HCT116 (cell line): ENCODE measurements at regions not wholly inside any gene's neighbourhood (a gene's known extent, or its start where the extent isn't known, plus 50 kb on each side); places are given as distances from the start of the nearest gene placed in this dataset.

Experiments
- ATAC-seq: fragments of 200-7000 bp; cut with Tn5 transposase; 2 replicates; pipeline ENCODE4 v1.9.1; 2020; ENCODE audit warnings: mild to moderate bottlenecking, moderate library complexity
- BruUV-seq: library from RNA; stranded (reverse); fragments of 400-500 nt; replicated peaks from 2 replicates; lab custom pipeline; 2021; lab: Mats Ljungman, UMichigan
- CTCF ChIA-PET: fragments of 300-600 bp; sonication (Branson Sonifier 250); formaldehyde crosslinking; loops from one replicate; lab custom pipeline; 2021; ENCODE audit warnings: antibody characterized with exemption; lab: Charles Lee
- POLR2A ChIA-PET: fragments of 300-600, 350-600 bp; sonication (Branson Sonifier 250); formaldehyde crosslinking; loops from one replicate; lab custom pipeline; 2021; ENCODE audit warnings: antibody characterized with exemption; lab: Charles Lee
- RAD21 ChIA-PET, 2 experiments: fragments of 300-600 bp; sonication (Branson Sonifier 250); formaldehyde crosslinking; loops; one replicate each; lab custom pipeline; 2023; ENCODE audit warnings: low total read pairs in 2 of 2; ENCODE audit not compliant: uncharacterized antibody in 2 of 2, unreplicated experiment in 2 of 2, low non-redundant PET in 1 of 2; lab: Charles Lee
- DNase-seq: peaks from one replicate; pipeline ENCODE4 v3.0.0-alpha.2; 2010; ENCODE audit warnings: low read depth, low spot score
- H2AFZ ChIP-seq: fragments of 200-600 bp; shearing (Covaris generic), sonication (generic); 2 replicates; pipeline ENCODE4 v1.6.1; 2017; ENCODE audit warnings: low read depth, mixed run types, mixed read lengths, antibody characterized with exemption, low read length; ENCODE audit not compliant: poor library complexity, severe bottlenecking
- H3K27ac ChIP-seq: 2 replicates; pipeline ENCODE4 v1.5.1; 2012; ENCODE audit warnings: low read depth, low read length
- H3K27me3 ChIP-seq: fragments of 200-600 bp; sonication (generic); 2 replicates; pipeline ENCODE4 v1.6.1; 2016; ENCODE audit warnings: mixed run types, low read length, mixed read lengths; ENCODE audit not compliant: insufficient read depth
- H3K36me3 ChIP-seq, 2 experiments: fragments of 200-500 bp in 1 of 2; fragments of 200-600 bp in 1 of 2; sonication (Bioruptor generic) in 1 of 2; sonication (generic) in 1 of 2; 2 replicates each; pipeline versions ENCODE4 v1.5.1 to v1.6.1; 2014 to 2016; ENCODE audit warnings: low read length in 2 of 2, inconsistent platforms in 1 of 2, mixed read lengths in 1 of 2, mixed run types in 1 of 2; ENCODE audit not compliant: insufficient read depth in 2 of 2, control insufficient read depth in 1 of 2
- H3K4me1 ChIP-seq, 2 experiments: fragments of 200-600 bp in 1 of 2; sonication (generic) in 1 of 2; 2 replicates each; pipeline versions ENCODE4 v1.5.1 to v1.6.1; 2012 to 2017; ENCODE audit warnings: low read length in 2 of 2, inconsistent platforms in 1 of 2, mild to moderate bottlenecking in 1 of 2, mixed read lengths in 1 of 2, mixed run types in 1 of 2, moderate library complexity in 1 of 2; ENCODE audit not compliant: insufficient read depth in 2 of 2, control insufficient read depth in 1 of 2
- H3K4me2 ChIP-seq: fragments of 200-600 bp; sonication (generic); 2 replicates; pipeline ENCODE4 v1.6.1; 2017; ENCODE audit warnings: mixed run types, low read length, mixed read lengths
- H3K4me3 ChIP-seq, 2 experiments: fragments of 200-600 bp in 1 of 2; sonication (generic) in 1 of 2; replicated peaks in 1 of 2; 2 replicates each; pipeline ENCODE4 v1.5.1; 2011 to 2016; ENCODE audit warnings: low read length in 2 of 2, control low read depth in 1 of 2, low read depth in 1 of 2, mild to moderate bottlenecking in 1 of 2, mixed read lengths in 1 of 2, mixed run types in 1 of 2
- H3K79me2 ChIP-seq: fragments of 200-600 bp; sonication (generic); 2 replicates; pipeline ENCODE4 v1.6.1; 2017; ENCODE audit warnings: mild to moderate bottlenecking, mixed run types, low read length, moderate library complexity, mixed read lengths; ENCODE audit not compliant: insufficient read depth
- H3K9ac ChIP-seq: fragments of 200-600 bp; sonication (generic); 2 replicates; pipeline ENCODE4 v1.6.1; 2016; ENCODE audit warnings: low read length, mixed read lengths
- H3K9me2 ChIP-seq: fragments of 200-600 bp; sonication (generic), shearing (Covaris generic); 2 replicates; pipeline ENCODE4 v1.6.1; 2017; ENCODE audit warnings: mixed run types, mild to moderate bottlenecking, moderate library complexity; ENCODE audit not compliant: insufficient read depth
- H3K9me3 ChIP-seq, 2 experiments: fragments of 200-500 bp in 1 of 2; fragments of 200-600 bp in 1 of 2; sonication (Bioruptor generic) in 1 of 2; sonication (generic) in 1 of 2; 2 replicates each; pipeline ENCODE4 v1.6.1; 2014 to 2017; ENCODE audit warnings: low read length in 2 of 2, mixed read lengths in 2 of 2, inconsistent platforms in 1 of 2, low read depth in 1 of 2, mild to moderate bottlenecking in 1 of 2, mixed run types in 1 of 2, moderate library complexity in 1 of 2; ENCODE audit not compliant: control insufficient read depth in 1 of 2, insufficient read depth in 1 of 2
- H4K20me1 ChIP-seq: fragments of 200-600 bp; sonication (generic), shearing (Covaris generic); 2 replicates; pipeline ENCODE4 v1.6.1; 2017; ENCODE audit warnings: mixed run types, mild to moderate bottlenecking, moderate library complexity; ENCODE audit not compliant: insufficient read depth
- CBX3 ChIP-seq: IDR thresholded peaks from 2 replicates; pipeline ENCODE4 v1.6.1; 2012; ENCODE audit warnings: low read depth
- CEBPB ChIP-seq: IDR thresholded peaks from 2 replicates; pipeline ENCODE4 v1.6.1; 2012; ENCODE audit warnings: low read depth
- CTCF ChIP-seq, 3 experiments: fragments of 200-600 bp in 1 of 3; sonication (generic) in 1 of 3; IDR thresholded peaks in 2 of 3; conservative IDR thresholded peaks in 1 of 3; 2 replicates each; pipeline ENCODE4 v1.5.1; 2012 to 2017; ENCODE audit warnings: low read depth in 2 of 3, low read length in 2 of 3, antibody characterized with exemption in 1 of 3, borderline replicate concordance in 1 of 3, control low read depth in 1 of 3, mild to moderate bottlenecking in 1 of 3, mixed read lengths in 1 of 3, mixed run types in 1 of 3, moderate library complexity in 1 of 3; ENCODE audit not compliant: insufficient read depth in 1 of 3
- EGR1 ChIP-seq: IDR thresholded peaks from 2 replicates; pipeline ENCODE4 v1.6.1; 2012; ENCODE audit warnings: low read depth
- ELF1 ChIP-seq: IDR thresholded peaks from 2 replicates; pipeline ENCODE4 v1.6.1; 2012; ENCODE audit warnings: low read depth, borderline replicate concordance
- EZH2phosphoT487 ChIP-seq: fragments of 200-600 bp; IDR thresholded peaks from 2 replicates; pipeline ENCODE4 v1.6.1; 2018; ENCODE audit warnings: antibody characterized with exemption, borderline replicate concordance
- FOSL1 ChIP-seq: IDR thresholded peaks from 2 replicates; pipeline ENCODE4 v1.6.1; 2012; ENCODE audit warnings: low read depth
- JUND ChIP-seq: IDR thresholded peaks from 2 replicates; pipeline ENCODE4 v1.6.1; 2012
- POLR2A ChIP-seq: IDR thresholded peaks from 2 replicates; pipeline ENCODE4 v1.7.0; 2011; ENCODE audit warnings: borderline replicate concordance; ENCODE audit not compliant: insufficient read depth, insufficient read length; ENCODE audit errors: extremely low read depth
- RAD21 ChIP-seq: IDR thresholded peaks from 2 replicates; pipeline ENCODE4 v1.6.1; 2012; ENCODE audit warnings: low read depth, mild to moderate bottlenecking
- REST ChIP-seq: IDR thresholded peaks from 2 replicates; pipeline ENCODE4 v1.6.1; 2012; ENCODE audit warnings: low read depth
- SIN3A ChIP-seq: IDR thresholded peaks from 2 replicates; pipeline ENCODE4 v1.6.1; 2012; ENCODE audit warnings: low read depth
- SP1 ChIP-seq: IDR thresholded peaks from 2 replicates; pipeline ENCODE4 v1.6.1; 2012; ENCODE audit warnings: low read depth
- SRF ChIP-seq: IDR thresholded peaks from 2 replicates; pipeline ENCODE4 v1.6.1; 2012; ENCODE audit warnings: low read depth
- TCF7L2 ChIP-seq: IDR thresholded peaks from 2 replicates; pipeline ENCODE4 v1.7.0; 2011; ENCODE audit warnings: borderline replicate concordance, inconsistent platforms; ENCODE audit not compliant: insufficient read depth, insufficient read length; ENCODE audit errors: extremely low read depth
- YY1 ChIP-seq: IDR thresholded peaks from 2 replicates; pipeline ENCODE4 v1.6.1; 2011; ENCODE audit warnings: low read length, low read depth, moderate library complexity, mild to moderate bottlenecking; ENCODE audit not compliant: insufficient replicate concordance; ENCODE audit errors: extremely low read depth
- ZFX ChIP-seq: fragments of 450-650 bp; IDR thresholded peaks from 2 replicates; pipeline ENCODE4 v1.6.1; 2017
- ZNF274 ChIP-seq: fragments of 200-500 bp; sonication (Bioruptor generic); IDR thresholded peaks from 2 replicates; pipeline ENCODE4 v1.6.1; 2014; ENCODE audit warnings: mild to moderate bottlenecking, low read depth, low read length, inconsistent platforms
- intact Hi-C: fragments of 100-400 bp; cut with micrococcal nuclease; formaldehyde crosslinking; loops from 2 replicates; pipeline ENCODE4 v1.10.0; 2022
- TF ChIP-seq, protein P1 (sequence below): IDR thresholded peaks from 2 replicates; pipeline ENCODE4 v1.6.1; 2011; ENCODE audit warnings: mild to moderate bottlenecking, low read length, moderate library complexity; ENCODE audit not compliant: insufficient replicate concordance; ENCODE audit errors: extremely low read depth
- TF ChIP-seq, protein P2 (sequence below): IDR thresholded peaks from 2 replicates; pipeline ENCODE4 v1.6.1; 2012

- Histone ChIP-seq H3K4me1 (no peaks in the 10 kb centered on the region), H3K27me3 (no peaks in the 10 kb centered on the region), H2AFZ (no peak overlapping the region), H4K20me1 (no peaks in the 10 kb centered on the region), H3K79me2 (no peaks in the 10 kb centered on the region), H3K9me2 (no peaks in the 10 kb centered on the region), H3K27ac (no peak overlapping the region), H3K4me3 (no peak overlapping the region), H3K9ac (no peak overlapping the region), H3K36me3 (no peaks in the 10 kb centered on the region), H3K9me3 (no peaks in the 10 kb centered on the region), H3K4me2 (no peak overlapping the region)
- ChIA-PET CTCF (no interaction called here), RAD21 (no interaction called here), POLR2A (no interaction called here)
- DNase-seq (no peak), ATAC-seq (no peak)
- intact Hi-C loops, result no loop called here
- no peak for TF ChIP-seq SP1
- no peak for TF ChIP-seq EGR1
- TF ChIP-seq ELF1, result no peak
- no peak for TF ChIP-seq SIN3A
- TF ChIP-seq, protein P1, sequence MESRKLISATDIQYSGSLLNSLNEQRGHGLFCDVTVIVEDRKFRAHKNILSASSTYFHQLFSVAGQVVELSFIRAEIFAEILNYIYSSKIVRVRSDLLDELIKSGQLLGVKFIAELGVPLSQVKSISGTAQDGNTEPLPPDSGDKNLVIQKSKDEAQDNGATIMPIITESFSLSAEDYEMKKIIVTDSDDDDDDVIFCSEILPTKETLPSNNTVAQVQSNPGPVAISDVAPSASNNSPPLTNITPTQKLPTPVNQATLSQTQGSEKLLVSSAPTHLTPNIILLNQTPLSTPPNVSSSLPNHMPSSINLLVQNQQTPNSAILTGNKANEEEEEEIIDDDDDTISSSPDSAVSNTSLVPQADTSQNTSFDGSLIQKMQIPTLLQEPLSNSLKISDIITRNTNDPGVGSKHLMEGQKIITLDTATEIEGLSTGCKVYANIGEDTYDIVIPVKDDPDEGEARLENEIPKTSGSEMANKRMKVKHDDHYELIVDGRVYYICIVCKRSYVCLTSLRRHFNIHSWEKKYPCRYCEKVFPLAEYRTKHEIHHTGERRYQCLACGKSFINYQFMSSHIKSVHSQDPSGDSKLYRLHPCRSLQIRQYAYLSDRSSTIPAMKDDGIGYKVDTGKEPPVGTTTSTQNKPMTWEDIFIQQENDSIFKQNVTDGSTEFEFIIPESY, result no peak
- TF ChIP-seq EZH2phosphoT487, result no peak
- TF ChIP-seq CBX3, result no peak
- TF ChIP-seq CEBPB, result no peak
- no peak for TF ChIP-seq JUND
- TF ChIP-seq YY1, result no peak
- TF ChIP-seq CTCF (IDR thresholded peaks at IDR 0.05 in 2 of 3, conservative IDR thresholded peaks at IDR 0.05 in 1 of 3; ENCODE audit: borderline replicate concordance in 1 of 3, insufficient read depth in 1 of 3, low read depth in 2 of 3, low read length in 2 of 3), result no peak
- TF ChIP-seq REST, result no peak
- TF ChIP-seq, protein P2, sequence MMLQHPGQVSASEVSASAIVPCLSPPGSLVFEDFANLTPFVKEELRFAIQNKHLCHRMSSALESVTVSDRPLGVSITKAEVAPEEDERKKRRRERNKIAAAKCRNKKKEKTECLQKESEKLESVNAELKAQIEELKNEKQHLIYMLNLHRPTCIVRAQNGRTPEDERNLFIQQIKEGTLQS, result no peak
- no peak for TF ChIP-seq POLR2A
- no peak for TF ChIP-seq TCF7L2
- TF ChIP-seq ZFX, result no peak
- no peak for TF ChIP-seq FOSL1
- no peak for TF ChIP-seq SRF
- no peak for TF ChIP-seq RAD21
- TF ChIP-seq ZNF274, result no peak
- no TSS peak for BruUV-seq
Measured at GRCh38 chr2:81483254-81483653, 1178.7 kb upstream of the LRRTM1 start.
